ENCODE measurements at regions not wholly inside any gene's neighbourhood (a gene's known extent, or its start where the extent isn't known, plus 50 kb on each side); places are given as distances from the start of the nearest gene placed in this dataset.

- no peaks in the 10 kb centered on the region for H3K27me3 ChIP-seq (replicated peaks in 1 of 2; ENCODE audit: control insufficient read depth in 2 of 2, insufficient read depth in 2 of 2, low read length in 1 of 2)
- no peak overlapping the region for H3K27ac ChIP-seq (ENCODE audit: control insufficient read depth, insufficient read depth)
- H3K4me1 ChIP-seq (ENCODE audit: control insufficient read depth, insufficient read depth, low read length): no peaks in the 10 kb centered on the region
- H3K4me3 ChIP-seq: no peak overlapping the region
- BruUV-seq (replicated peaks): no TSS peak
- DNase-seq (ENCODE audit: low read depth, low spot score): no peak
- H2AFZ ChIP-seq (ENCODE audit: control insufficient read depth, low read depth, low read length): no peak overlapping the region
- in situ Hi-C loops (cut with MboI): no loop called here
- ChIA-PET RAD21 (ENCODE audit: unreplicated experiment) (no interaction called here), SMC1A (ENCODE audit: uncharacterized antibody, unreplicated experiment) (no interaction called here), POLR2A (no interaction called here), CTCF (no interaction called here)
- no peak overlapping the region for H3K4me2 ChIP-seq (ENCODE audit: control insufficient read depth, insufficient read depth)
- intact Hi-C loops (cut with micrococcal nuclease; ENCODE audit: unreplicated experiment): no loop called here
- H3K9ac ChIP-seq (ENCODE audit: control insufficient read depth, insufficient read depth, low read length): no peak overlapping the region
- TF ChIP-seq NFXL1 (IDR thresholded peaks at IDR 0.05; ENCODE audit: borderline replicate concordance) (no peak), NR2C2 (IDR thresholded peaks at IDR 0.05; ENCODE audit: borderline replicate concordance, control insufficient read depth, insufficient read length, low read depth) (no peak), CBX3 (IDR thresholded peaks at IDR 0.05; ENCODE audit: borderline replicate concordance, low read depth) (no peak), POLR2A (IDR thresholded peaks at IDR 0.05; ENCODE audit: low read depth, low read length) (no peak), SPI1 (IDR thresholded peaks at IDR 0.05; ENCODE audit: borderline replicate concordance, insufficient read depth, low read depth, low read length) (no peak), ESRRA (IDR thresholded peaks at IDR 0.05; ENCODE audit: low read length) (no peak), ZNF622 (IDR thresholded peaks at IDR 0.05) (no peak), PAX8 (IDR thresholded peaks at IDR 0.05) (no peak), RB1 (IDR thresholded peaks at IDR 0.05; ENCODE audit: borderline replicate concordance) (no peak), SMAD1 (IDR thresholded peaks at IDR 0.05; ENCODE audit: low read depth, partially characterized antibody) (no peak), KLF5 (IDR thresholded peaks at IDR 0.05; ENCODE audit: partially characterized antibody) (no peak), HSF1 (IDR thresholded peaks at IDR 0.05; ENCODE audit: low read depth, low read length) (no peak), JUNB (IDR thresholded peaks at IDR 0.05) (no peak), FOXK2 (IDR thresholded peaks at IDR 0.05) (no peak)
- TF ChIP-seq, protein P1, sequence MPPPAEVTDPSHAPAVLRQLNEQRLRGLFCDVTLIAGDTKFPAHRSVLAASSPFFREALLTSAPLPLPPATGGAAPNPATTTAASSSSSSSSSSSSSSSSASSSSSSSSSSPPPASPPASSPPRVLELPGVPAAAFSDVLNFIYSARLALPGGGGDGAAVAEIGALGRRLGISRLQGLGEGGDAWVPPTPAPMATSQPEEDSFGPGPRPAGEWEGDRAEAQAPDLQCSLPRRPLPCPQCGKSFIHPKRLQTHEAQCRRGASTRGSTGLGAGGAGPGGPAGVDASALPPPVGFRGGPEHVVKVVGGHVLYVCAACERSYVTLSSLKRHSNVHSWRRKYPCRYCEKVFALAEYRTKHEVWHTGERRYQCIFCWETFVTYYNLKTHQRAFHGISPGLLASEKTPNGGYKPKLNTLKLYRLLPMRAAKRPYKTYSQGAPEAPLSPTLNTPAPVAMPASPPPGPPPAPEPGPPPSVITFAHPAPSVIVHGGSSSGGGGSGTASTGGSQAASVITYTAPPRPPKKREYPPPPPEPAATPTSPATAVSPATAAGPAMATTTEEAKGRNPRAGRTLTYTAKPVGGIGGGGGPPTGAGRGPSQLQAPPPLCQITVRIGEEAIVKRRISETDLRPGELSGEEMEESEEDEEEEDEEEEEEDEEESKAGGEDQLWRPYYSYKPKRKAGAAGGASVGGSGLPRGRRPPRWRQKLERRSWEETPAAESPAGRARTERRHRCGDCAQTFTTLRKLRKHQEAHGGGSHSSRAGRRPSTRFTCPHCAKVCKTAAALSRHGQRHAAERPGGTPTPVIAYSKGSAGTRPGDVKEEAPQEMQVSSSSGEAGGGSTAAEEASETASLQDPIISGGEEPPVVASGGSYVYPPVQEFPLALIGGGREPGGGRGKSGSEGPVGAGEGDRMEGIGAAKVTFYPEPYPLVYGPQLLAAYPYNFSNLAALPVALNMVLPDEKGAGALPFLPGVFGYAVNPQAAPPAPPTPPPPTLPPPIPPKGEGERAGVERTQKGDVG (CRISPR knock-in tag; IDR thresholded peaks at IDR 0.05): no peak
- TF ChIP-seq, protein P2, sequence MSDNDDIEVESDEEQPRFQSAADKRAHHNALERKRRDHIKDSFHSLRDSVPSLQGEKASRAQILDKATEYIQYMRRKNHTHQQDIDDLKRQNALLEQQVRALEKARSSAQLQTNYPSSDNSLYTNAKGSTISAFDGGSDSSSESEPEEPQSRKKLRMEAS (IDR thresholded peaks at IDR 0.05; ENCODE audit: low read depth, low read length): no peak
- TF ChIP-seq, protein P3, sequence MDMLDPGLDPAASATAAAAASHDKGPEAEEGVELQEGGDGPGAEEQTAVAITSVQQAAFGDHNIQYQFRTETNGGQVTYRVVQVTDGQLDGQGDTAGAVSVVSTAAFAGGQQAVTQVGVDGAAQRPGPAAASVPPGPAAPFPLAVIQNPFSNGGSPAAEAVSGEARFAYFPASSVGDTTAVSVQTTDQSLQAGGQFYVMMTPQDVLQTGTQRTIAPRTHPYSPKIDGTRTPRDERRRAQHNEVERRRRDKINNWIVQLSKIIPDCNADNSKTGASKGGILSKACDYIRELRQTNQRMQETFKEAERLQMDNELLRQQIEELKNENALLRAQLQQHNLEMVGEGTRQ (IDR thresholded peaks at IDR 0.05; ENCODE audit: borderline replicate concordance, low read depth, low read length): no peak
- no peaks in the 10 kb centered on the region for H3K79me2 ChIP-seq (ENCODE audit: control insufficient read depth, insufficient read depth, low read length)
- H3K9me3 ChIP-seq (replicated peaks; ENCODE audit: control insufficient read depth, insufficient read depth, low read length): no peaks in the 10 kb centered on the region
- no peaks in the 10 kb centered on the region for H4K20me1 ChIP-seq (ENCODE audit: control insufficient read depth, insufficient read depth)
- FAIRE-seq: no peak
- H3K36me3 ChIP-seq (ENCODE audit: control insufficient read depth in 2 of 2, insufficient read depth in 2 of 2, low read length in 1 of 2): no peaks in the 10 kb centered on the region
- no peak for ATAC-seq
- WGBS (ENCODE audit: insufficient coverage, insufficient replicate concordance, low lambda C conversion rate, missing lambda C conversion rate): 46% methylated on average over 9 of the region's 9 CpGs
Measured at GRCh38 chr4:43968011-43968410, 480.6 kb downstream of the KCTD8 start.

Data from GM12878 (cell line).